Spleen (tissue), 7 donors: ENCODE measurements at regions not wholly inside any gene's neighbourhood (a gene's known extent, or its start where the extent isn't known, plus 50 kb on each side); places are given as distances from the start of the nearest gene placed in this dataset.
"Not testable (repeated sequence)": the region's sequence is repeated elsewhere in the genome, so short reads cannot be mapped to it uniquely, and the experiment has no call there.

Experiments used
- POLR2AphosphoS5 ChIP-seq, 3 donors: sonication (generic); formaldehyde crosslinking; IDR thresholded peaks; one replicate each; pipeline ENCODE4 v1.5.1; 2017; ENCODE audit warnings: antibody characterized with exemption in 3 of 3
- TF ChIP-seq, protein P1 (sequence below), 11 experiments: fragments of 200-600 bp in 7 of 11; fragments of 450-650 bp in 4 of 11; sonication (generic) in 4 of 11; IDR thresholded peaks in 8 of 11; conservative IDR thresholded peaks in 3 of 11; 1 replicate in 7 of 11; 2 replicates in 4 of 11; pipeline versions ENCODE4 v1.4.0 to v1.8.0; 2016 to 2021; ENCODE audit warnings: antibody characterized with exemption in 11 of 11, inconsistent platforms in 4 of 11, mild to moderate bottlenecking in 1 of 11
- donor health status: DM: no; HTN: no; CAD: no; lungs with moderate emphysema.
- donor health status: DM: no; HTN: no; CAD: no.
- donor health status: DM: no; HTN: no; CAD: no.

DNA sequence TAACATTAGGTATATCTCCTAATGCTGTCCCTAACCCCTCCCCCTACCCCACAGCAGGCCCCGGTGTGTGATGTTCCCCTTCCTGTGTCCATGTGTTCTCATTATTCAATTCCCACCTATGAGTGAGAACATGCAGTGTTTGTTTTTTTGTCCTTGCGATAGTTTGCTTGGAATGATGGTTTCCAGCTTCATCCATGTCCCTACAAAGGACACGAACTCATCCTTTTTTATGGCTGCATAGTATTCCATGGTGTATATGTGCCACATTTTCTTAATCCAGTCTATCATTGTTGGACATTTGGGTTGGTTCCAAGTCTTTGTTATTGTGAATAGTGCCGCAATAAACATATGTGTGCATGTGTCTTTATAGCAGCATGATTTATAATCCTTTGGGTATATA, 164.5 kb downstream of the RPLP1 start:
- TF ChIP-seq, protein P1, sequence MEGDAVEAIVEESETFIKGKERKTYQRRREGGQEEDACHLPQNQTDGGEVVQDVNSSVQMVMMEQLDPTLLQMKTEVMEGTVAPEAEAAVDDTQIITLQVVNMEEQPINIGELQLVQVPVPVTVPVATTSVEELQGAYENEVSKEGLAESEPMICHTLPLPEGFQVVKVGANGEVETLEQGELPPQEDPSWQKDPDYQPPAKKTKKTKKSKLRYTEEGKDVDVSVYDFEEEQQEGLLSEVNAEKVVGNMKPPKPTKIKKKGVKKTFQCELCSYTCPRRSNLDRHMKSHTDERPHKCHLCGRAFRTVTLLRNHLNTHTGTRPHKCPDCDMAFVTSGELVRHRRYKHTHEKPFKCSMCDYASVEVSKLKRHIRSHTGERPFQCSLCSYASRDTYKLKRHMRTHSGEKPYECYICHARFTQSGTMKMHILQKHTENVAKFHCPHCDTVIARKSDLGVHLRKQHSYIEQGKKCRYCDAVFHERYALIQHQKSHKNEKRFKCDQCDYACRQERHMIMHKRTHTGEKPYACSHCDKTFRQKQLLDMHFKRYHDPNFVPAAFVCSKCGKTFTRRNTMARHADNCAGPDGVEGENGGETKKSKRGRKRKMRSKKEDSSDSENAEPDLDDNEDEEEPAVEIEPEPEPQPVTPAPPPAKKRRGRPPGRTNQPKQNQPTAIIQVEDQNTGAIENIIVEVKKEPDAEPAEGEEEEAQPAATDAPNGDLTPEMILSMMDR (IDR thresholded peaks at IDR 0.05 in 8 of 11, conservative IDR thresholded peaks at IDR 0.05 in 3 of 11) = not testable (repeated sequence)
- not testable (repeated sequence) for TF ChIP-seq POLR2AphosphoS5 (IDR thresholded peaks at IDR 0.05)
